GM12873 (cell line): ENCODE measurements at regions not wholly inside any gene's neighbourhood (a gene's known extent, or its start where the extent isn't known, plus 50 kb on each side); places are given as distances from the start of the nearest gene placed in this dataset.

Experiments
- CTCF ChIP-seq: IDR thresholded peaks from 2 replicates; pipeline ENCODE4 v1.5.1; 2012; ENCODE audit warnings: low read depth, mild to moderate bottlenecking, moderate library complexity, low read length, control low read depth; ENCODE audit not compliant: insufficient read depth; ENCODE audit errors: missing control alignments

- TF ChIP-seq CTCF: no peak
These were observed 347.5 kb upstream of the TNRC6C start for GRCh38 chr17:77610972-77611521.

- no peak for TF ChIP-seq CTCF
These were observed 346.6 kb upstream of the TNRC6C start for GRCh38 chr17:77611791-77612502.

- no peak for TF ChIP-seq CTCF
These were observed 345.3 kb upstream of the TNRC6C start for GRCh38 chr17:77613218-77613617.

- no peak for TF ChIP-seq CTCF
These were observed 344.9 kb upstream of the TNRC6C start for GRCh38 chr17:77613627-77614026.

DNA sequence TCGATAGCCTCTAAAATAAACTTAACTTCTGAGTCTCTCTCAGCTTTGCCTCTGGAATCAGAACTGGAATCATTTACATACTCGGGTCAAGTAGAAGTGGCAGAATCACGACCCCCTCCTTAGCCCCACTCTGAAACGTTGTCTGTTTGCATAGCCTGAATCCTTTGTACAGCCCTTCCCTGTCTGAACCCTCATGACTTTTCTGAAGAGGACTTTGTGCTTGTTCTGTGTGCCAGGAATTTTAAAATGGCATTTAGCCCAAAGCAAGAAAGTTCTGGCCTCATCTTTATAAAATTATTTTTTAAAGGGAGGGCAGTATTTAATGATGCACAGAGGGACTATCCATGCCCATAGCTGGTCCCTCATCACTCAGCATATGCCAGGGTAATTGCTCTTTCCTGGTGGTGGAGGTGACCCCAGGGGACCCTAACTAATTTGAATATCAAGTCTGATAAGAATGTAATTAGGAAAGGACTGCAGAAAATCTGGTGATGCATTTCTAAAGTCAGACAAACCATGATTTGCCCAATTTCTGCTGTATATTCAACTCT, 342.7 kb upstream of the TNRC6C start:
- no peak for TF ChIP-seq CTCF

DNA sequence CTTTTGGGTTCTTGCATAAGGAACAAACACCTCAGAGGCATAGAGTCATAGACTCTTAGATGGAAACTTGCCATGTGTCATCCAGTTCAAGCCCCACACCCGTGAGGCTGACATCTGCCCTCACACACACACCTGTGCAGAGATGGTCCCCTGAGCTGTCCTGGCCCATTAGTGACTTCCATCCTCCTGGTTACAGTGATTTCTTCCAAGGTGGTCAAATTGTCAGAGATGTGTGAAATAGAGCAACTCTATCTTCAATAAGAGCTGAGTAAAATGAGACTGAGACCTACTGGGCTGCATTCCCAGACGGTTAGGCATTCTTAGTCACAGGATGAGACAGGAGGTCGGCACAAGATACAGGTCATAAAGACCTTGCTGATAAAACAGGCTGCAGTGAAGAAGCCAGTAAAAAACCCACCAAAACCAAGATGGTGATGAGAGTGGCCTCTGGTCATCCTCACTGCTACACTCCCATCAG, 342.2 kb upstream of the TNRC6C start:
- TF ChIP-seq CTCF: no peak

DNA sequence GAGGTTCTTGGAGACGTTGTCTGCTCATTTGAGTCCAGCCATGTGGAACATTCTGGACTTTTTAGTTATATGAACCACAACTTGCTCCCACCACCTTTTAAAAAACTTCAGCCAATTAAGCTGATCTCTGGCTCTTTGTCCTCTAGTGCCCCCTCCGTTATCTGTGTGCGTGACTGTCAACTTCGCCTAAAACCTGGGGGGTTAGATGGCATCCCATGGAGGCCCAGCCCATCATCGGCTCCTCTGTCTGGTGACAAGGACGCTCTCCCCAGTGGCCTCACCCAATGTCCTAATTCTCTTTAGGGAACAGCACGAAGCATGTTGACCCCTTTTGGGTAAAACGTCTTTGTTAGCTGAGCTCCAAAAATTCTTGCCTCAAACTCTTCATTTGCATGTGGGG, 341.0 kb upstream of the TNRC6C start:
- TF ChIP-seq CTCF: no peak
